ENCODE measurements at regions not wholly inside any gene's neighbourhood (a gene's known extent, or its start where the extent isn't known, plus 50 kb on each side); places are given as distances from the start of the nearest gene placed in this dataset.
A peak's percentile ranks its signal among the peaks of the same experiment; 100 is the strongest.

- Histone ChIP-seq H3K36me3 (ENCODE audit: control insufficient read depth, insufficient read depth, low read length) (no peaks in the 10 kb centered on the region), H3K4me3 (ENCODE audit: low read depth, low read length) (no peak overlapping the region), H3K27me3 (ENCODE audit: control insufficient read depth, insufficient read depth, low read length) (no peaks in the 10 kb centered on the region)
- no peak for DNase-seq (ENCODE audit: low read depth)
- no peak for TF ChIP-seq CTCF (IDR thresholded peaks at IDR 0.05; ENCODE audit: insufficient read depth, low read length, severe bottlenecking)
- FAIRE-seq: no peak
Observed at GRCh38 chr3:110542552-110543150, 529.0 kb upstream of the NECTIN3 start.

GRCh38 chr3:110544730-110545129 lies 526.9 kb upstream of the NECTIN3 start:
- Histone ChIP-seq H3K36me3 (ENCODE audit: control insufficient read depth, insufficient read depth, low read length) (no peaks in the 10 kb centered on the region), H3K27me3 (ENCODE audit: control insufficient read depth, insufficient read depth, low read length) (no peaks in the 10 kb centered on the region), H3K4me3 (ENCODE audit: low read depth, low read length) (no peak overlapping the region)
- FAIRE-seq (no peak), DNase-seq (ENCODE audit: low read depth) (no peak)
- no peak for TF ChIP-seq CTCF (IDR thresholded peaks at IDR 0.05; ENCODE audit: insufficient read depth, low read length, severe bottlenecking)

- no peak for DNase-seq (ENCODE audit: low read depth)
- TF ChIP-seq CTCF (IDR thresholded peaks at IDR 0.05; ENCODE audit: insufficient read depth, low read length, severe bottlenecking): no peak
- Histone ChIP-seq H3K4me3 (ENCODE audit: low read depth, low read length) (no peak overlapping the region), H3K36me3 (ENCODE audit: control insufficient read depth, insufficient read depth, low read length) (no peaks in the 10 kb centered on the region), H3K27me3 (ENCODE audit: control insufficient read depth, insufficient read depth, low read length) (no peaks in the 10 kb centered on the region)
- no peak for FAIRE-seq
Observed at GRCh38 chr3:110550511-110550910, 521.1 kb upstream of the NECTIN3 start.

- FAIRE-seq (no peak), DNase-seq (ENCODE audit: low read depth) (peak; percentile 15)
- H3K27me3 ChIP-seq (ENCODE audit: control insufficient read depth, insufficient read depth, low read length): no peaks in the 10 kb centered on the region
- no peak for TF ChIP-seq CTCF (IDR thresholded peaks at IDR 0.05; ENCODE audit: insufficient read depth, low read length, severe bottlenecking)
- no peaks in the 10 kb centered on the region for H3K36me3 ChIP-seq (ENCODE audit: control insufficient read depth, insufficient read depth, low read length)
- H3K4me3 ChIP-seq (ENCODE audit: low read depth, low read length): no peak overlapping the region
Observed at GRCh38 chr3:110562621-110563020, 509.0 kb upstream of the NECTIN3 start.

GRCh38 chr3:110564674-110565073 lies 506.9 kb upstream of the NECTIN3 start:
- TF ChIP-seq CTCF (IDR thresholded peaks at IDR 0.05; ENCODE audit: insufficient read depth, low read length, severe bottlenecking): no peak
- FAIRE-seq (no peak), DNase-seq (ENCODE audit: low read depth) (no peak)
- Histone ChIP-seq H3K4me3 (ENCODE audit: low read depth, low read length) (no peak overlapping the region), H3K27me3 (ENCODE audit: control insufficient read depth, insufficient read depth, low read length) (no peaks in the 10 kb centered on the region), H3K36me3 (ENCODE audit: control insufficient read depth, insufficient read depth, low read length) (no peaks in the 10 kb centered on the region)

GRCh38 chr3:110567029-110567428 lies 504.6 kb upstream of the NECTIN3 start:
- H3K4me3 ChIP-seq (ENCODE audit: low read depth, low read length): no peak overlapping the region
- FAIRE-seq: no peak
- no peak for TF ChIP-seq CTCF (IDR thresholded peaks at IDR 0.05; ENCODE audit: insufficient read depth, low read length, severe bottlenecking)

More at GRCh38 chr3:110567029-110567428, 504.6 kb upstream of the NECTIN3 start:
- no peak for DNase-seq (ENCODE audit: low read depth)
- no peaks in the 10 kb centered on the region for H3K27me3 ChIP-seq (ENCODE audit: control insufficient read depth, insufficient read depth, low read length)
- H3K36me3 ChIP-seq (ENCODE audit: control insufficient read depth, insufficient read depth, low read length): no peaks in the 10 kb centered on the region

All from bronchial epithelial cell (primary cell).